Prostate gland (tissue), 2 donors: ENCODE measurements at regions not wholly inside any gene's neighbourhood (a gene's known extent, or its start where the extent isn't known, plus 50 kb on each side); places are given as distances from the start of the nearest gene placed in this dataset.

Source experiments
- DNase-seq: peaks from one replicate; pipeline ENCODE4 v3.0.0-alpha.2; 2019; ENCODE audit warnings: low spot score
- H3K27ac ChIP-seq, 2 donors: fragments of 200-600 bp; sonication (generic); 2 replicates each; pipeline ENCODE4 v1.5.1; 2017 to 2019
- H3K27me3 ChIP-seq: fragments of 200-600 bp; sonication (generic); replicated peaks from 2 replicates; pipeline ENCODE4 v1.5.1; 2019; ENCODE audit not compliant: insufficient read depth
- H3K36me3 ChIP-seq, 2 donors: fragments of 200-600 bp; sonication (generic); 1 replicate in 1 of 2; 2 replicates in 1 of 2; pipeline versions ENCODE4 v1.5.1 to v1.8.1; 2017 to 2019
- H3K4me1 ChIP-seq: fragments of 200-600 bp; sonication (generic); replicated peaks from 2 replicates; pipeline ENCODE4 v1.5.1; 2019
- H3K4me3 ChIP-seq, 2 donors: fragments of 200-600 bp; sonication (generic); 2 replicates each; pipeline ENCODE4 v1.5.1; 2017 to 2019
- H3K9me3 ChIP-seq: fragments of 200-600 bp; sonication (generic); 2 replicates; pipeline ENCODE4 v1.5.1; 2017
- POLR2A ChIP-seq: fragments of 450-650 bp; IDR thresholded peaks from one replicate; pipeline ENCODE4 v1.6.1; 2016; ENCODE audit warnings: antibody characterized with exemption, mild to moderate bottlenecking
- POLR2AphosphoS5 ChIP-seq: sonication (generic); formaldehyde crosslinking; IDR thresholded peaks from one replicate; pipeline ENCODE4 v1.6.1; 2017; ENCODE audit warnings: antibody characterized with exemption
- WGBS: methylation state at CpG from one replicate; pipeline ENCODE4 v1.1.5; 2018; 5-methylcytosine and 5-hydroxymethylcytosine counted together
- intact Hi-C: fragments of 100-400 bp; cut with DNase I; formaldehyde crosslinking; loops from one replicate; pipeline ENCODE4 v1.14.2; 2022
- TF ChIP-seq, protein P1 (sequence below), 4 experiments: fragments of 200-600 bp in 2 of 4; fragments of 450-650 bp in 2 of 4; sonication (generic) in 2 of 4; IDR thresholded peaks; 1 replicate in 3 of 4; 2 replicates in 1 of 4; pipeline ENCODE4 v1.5.1; 2016 to 2019; ENCODE audit warnings: antibody characterized with exemption in 4 of 4, mild to moderate bottlenecking in 2 of 4, moderate library complexity in 2 of 4

DNA sequence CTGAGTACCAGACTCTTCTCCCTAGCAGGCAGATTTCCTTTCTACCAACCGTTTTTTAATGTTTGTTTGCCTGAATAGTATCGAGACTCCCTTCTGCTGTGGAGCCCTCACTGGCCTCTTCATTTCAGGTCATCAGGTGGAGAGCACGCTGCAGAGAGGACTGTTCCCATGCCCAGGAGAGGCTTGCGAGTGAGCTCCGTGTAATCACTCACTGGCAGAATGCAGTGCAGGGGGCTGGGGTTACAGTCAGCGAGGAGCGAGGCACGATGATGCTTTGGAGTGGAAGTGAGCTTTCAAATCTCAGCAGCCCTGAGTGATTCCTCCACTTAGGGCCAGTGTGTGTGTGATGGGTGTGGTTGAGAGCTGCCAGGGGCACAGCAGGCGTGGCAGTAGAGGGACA, 385.2 kb downstream of the SHQ1 start:
- intact Hi-C loops, result no loop called here
- 80% methylated on average over 9 of the region's 9 CpGs for WGBS
- Histone ChIP-seq H3K9me3 (no peaks in the 10 kb centered on the region), H3K27ac (no peak overlapping the region), H3K27me3 (no peaks in the 10 kb centered on the region), H3K36me3 (no peaks in the 10 kb centered on the region), H3K4me1 (no peaks in the 10 kb centered on the region), H3K4me3 (no peak overlapping the region)
- TF ChIP-seq POLR2AphosphoS5 (no peak), POLR2A (no peak)
- TF ChIP-seq, protein P1, sequence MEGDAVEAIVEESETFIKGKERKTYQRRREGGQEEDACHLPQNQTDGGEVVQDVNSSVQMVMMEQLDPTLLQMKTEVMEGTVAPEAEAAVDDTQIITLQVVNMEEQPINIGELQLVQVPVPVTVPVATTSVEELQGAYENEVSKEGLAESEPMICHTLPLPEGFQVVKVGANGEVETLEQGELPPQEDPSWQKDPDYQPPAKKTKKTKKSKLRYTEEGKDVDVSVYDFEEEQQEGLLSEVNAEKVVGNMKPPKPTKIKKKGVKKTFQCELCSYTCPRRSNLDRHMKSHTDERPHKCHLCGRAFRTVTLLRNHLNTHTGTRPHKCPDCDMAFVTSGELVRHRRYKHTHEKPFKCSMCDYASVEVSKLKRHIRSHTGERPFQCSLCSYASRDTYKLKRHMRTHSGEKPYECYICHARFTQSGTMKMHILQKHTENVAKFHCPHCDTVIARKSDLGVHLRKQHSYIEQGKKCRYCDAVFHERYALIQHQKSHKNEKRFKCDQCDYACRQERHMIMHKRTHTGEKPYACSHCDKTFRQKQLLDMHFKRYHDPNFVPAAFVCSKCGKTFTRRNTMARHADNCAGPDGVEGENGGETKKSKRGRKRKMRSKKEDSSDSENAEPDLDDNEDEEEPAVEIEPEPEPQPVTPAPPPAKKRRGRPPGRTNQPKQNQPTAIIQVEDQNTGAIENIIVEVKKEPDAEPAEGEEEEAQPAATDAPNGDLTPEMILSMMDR (IDR thresholded peaks at IDR 0.05), result no peak
- DNase-seq, result no peak

DNA sequence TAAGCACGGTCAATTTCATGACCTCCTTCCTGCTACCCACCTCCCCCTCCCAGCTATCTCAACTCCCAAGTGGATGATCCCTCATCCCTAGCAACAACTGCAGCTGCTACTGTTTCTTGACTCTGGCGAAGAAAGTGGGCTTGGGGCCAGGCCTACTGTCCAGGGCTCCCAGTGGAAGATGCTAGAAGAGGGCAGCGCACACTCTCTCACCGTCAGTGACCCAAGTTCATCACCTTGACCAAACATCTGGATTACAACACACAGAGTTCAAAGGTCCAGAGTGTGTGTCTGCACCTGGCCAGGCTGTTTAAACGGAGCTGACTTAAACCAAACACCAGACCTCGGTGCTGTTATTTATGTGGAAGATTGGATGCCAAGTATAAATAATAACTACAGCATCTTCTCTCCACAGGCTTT, 385.6 kb downstream of the SHQ1 start:
- Histone ChIP-seq H3K36me3 (no peaks in the 10 kb centered on the region), H3K4me3 (no peak overlapping the region), H3K27me3 (no peaks in the 10 kb centered on the region), H3K9me3 (no peaks in the 10 kb centered on the region), H3K27ac (no peak overlapping the region), H3K4me1 (no peaks in the 10 kb centered on the region)
- TF ChIP-seq POLR2A (no peak), POLR2AphosphoS5 (no peak)
- TF ChIP-seq, protein P1 (IDR thresholded peaks at IDR 0.05), result no peak
- 70% methylated on average over 6 of the region's 6 CpGs for WGBS
- no peak for DNase-seq
- intact Hi-C loops, result no loop called here

DNA sequence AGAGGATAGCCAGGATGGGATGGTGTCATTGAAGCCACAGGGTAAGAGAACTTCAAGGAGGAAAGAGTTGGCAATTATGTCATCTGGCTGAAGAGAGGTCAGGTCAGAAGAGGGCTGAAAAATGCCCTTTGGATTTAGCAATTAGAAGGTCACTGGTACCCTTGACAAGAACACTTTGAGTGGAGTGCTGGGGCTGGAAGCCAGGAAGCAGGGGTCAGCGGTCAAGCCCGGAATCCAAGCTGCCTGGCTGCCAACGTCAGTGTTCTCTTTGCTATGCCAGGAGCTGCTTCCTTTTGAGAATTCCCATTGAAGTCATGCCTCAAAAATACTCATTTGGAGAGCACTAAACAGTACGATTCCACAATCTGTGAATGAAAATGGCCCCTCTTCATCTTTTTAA, 386.5 kb downstream of the SHQ1 start:
- no peaks in the 10 kb centered on the region for H3K9me3 ChIP-seq
- DNase-seq, result no peak
- H3K4me1 ChIP-seq, result no peaks in the 10 kb centered on the region
- H3K27ac ChIP-seq, result no peak overlapping the region
- intact Hi-C loops, result no loop called here
- no peaks in the 10 kb centered on the region for H3K27me3 ChIP-seq
- TF ChIP-seq, protein P1 (IDR thresholded peaks at IDR 0.05), result no peak
- no peak for TF ChIP-seq POLR2A
- no peak for TF ChIP-seq POLR2AphosphoS5
- 62% methylated on average over 4 of the region's 4 CpGs for WGBS
- H3K36me3 ChIP-seq, result no peaks in the 10 kb centered on the region
- H3K4me3 ChIP-seq, result no peak overlapping the region

DNA sequence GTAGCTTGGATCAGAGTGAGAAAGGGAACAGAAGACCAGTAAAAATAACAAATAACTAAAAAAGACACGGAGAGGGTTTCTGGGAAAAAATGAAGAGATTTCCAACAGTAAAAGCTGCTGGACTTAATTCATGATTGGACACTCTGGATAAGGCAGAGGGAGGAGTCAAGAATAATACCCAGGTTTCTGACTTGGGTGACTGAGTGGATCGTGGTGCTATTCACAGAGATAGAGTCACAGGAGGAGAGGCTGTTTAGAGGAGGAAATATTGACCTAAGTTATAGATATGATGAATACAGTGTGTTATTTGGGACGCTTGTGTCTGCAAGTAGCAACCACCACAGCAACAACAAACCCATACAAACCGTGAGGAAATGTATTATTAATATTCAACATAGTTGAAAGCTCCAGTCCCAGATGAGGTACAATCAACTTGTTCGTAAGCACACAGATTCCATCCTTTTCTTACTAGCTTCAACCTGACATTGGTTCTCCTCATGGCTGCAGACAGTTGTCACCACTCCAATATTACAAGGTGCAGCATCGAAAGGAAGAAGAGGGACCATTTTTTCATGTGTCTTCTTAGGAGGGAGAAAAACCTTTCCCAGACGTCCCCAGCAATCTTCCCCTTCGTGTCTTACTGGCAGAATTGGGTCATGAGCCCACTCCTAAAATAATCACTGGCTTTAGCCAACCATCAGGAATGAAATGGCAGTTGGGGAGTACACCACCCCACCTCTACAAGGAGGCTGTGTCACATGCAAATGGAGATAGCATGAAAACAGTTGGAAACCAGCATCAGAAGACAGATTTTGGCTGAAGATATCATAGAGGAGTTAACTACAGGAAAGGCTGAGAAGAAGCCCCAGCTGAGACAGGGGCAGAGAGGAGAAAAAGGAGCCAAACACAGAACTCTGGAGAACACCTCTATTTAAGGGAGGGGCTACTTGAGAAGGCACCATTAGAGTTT, 387.8 kb downstream of the SHQ1 start:
- H3K9me3 ChIP-seq, result no peaks in the 10 kb centered on the region
- no peaks in the 10 kb centered on the region for H3K4me1 ChIP-seq
- H3K27me3 ChIP-seq, result no peaks in the 10 kb centered on the region
- H3K27ac ChIP-seq, result no peak overlapping the region
- H3K4me3 ChIP-seq, result no peak overlapping the region
- intact Hi-C loops, result no loop called here
- no peaks in the 10 kb centered on the region for H3K36me3 ChIP-seq
- WGBS, result 91% methylated on average over 8 of the region's 8 CpGs
- DNase-seq, result no peak
- TF ChIP-seq, protein P1 (IDR thresholded peaks at IDR 0.05), result no peak
- TF ChIP-seq POLR2A, result no peak
- TF ChIP-seq POLR2AphosphoS5, result no peak

DNA sequence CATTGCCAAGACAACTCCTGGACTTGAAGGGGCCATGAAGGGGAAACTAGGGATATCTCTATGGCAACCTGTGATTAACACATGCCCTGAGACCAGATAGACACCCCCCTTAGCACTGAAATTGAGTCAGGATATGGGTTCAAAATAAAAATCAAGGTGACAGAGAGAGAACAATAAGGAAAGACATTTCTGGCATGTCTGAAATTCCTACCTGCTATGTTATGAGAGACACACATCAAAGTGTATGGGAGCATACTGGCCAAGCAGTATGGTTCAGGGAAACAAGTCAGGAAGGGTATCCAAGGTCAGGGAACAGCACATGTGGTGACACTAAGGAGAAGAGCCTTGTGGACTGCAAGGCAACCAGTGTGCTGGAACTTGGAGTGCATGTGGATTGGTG, 388.7 kb downstream of the SHQ1 start:
- Histone ChIP-seq H3K4me1 (no peaks in the 10 kb centered on the region), H3K36me3 (no peaks in the 10 kb centered on the region), H3K27ac (no peak overlapping the region), H3K4me3 (no peak overlapping the region), H3K27me3 (no peaks in the 10 kb centered on the region), H3K9me3 (no peaks in the 10 kb centered on the region)
- DNase-seq, result no peak
- intact Hi-C loops, result no loop called here
- TF ChIP-seq, protein P1 (IDR thresholded peaks at IDR 0.05), result no peak
- TF ChIP-seq POLR2A (no peak), POLR2AphosphoS5 (no peak)
